ENCODE measurements at regions not wholly inside any gene's neighbourhood (a gene's known extent, or its start where the extent isn't known, plus 50 kb on each side); places are given as distances from the start of the nearest gene placed in this dataset.

DNA sequence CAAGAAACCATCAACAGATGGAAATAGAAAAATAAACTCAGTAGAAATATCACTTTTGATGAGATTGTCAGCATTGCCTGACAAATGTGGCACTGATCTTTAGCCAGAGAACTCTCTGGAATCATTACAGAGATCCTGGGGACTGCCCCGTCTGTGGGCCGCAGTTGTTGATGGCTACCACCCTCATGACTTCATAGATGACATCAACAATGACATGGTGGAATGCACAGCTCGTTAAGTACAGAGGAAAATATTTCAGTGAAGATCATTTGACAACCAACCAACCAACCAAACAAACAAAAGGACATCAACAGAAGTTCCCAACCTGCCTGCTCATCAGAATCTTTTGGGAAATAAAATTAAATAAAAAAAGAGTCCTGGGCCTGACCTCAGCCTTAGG lies 132.6 kb downstream of the UCHL1 start:
- no peak for FAIRE-seq
- no peaks in the 10 kb centered on the region for H3K9me3 ChIP-seq (ENCODE audit: control insufficient read depth in 2 of 2, insufficient read depth in 1 of 2, low read depth in 1 of 2, low read length in 1 of 2)
- 70 to 83% (median 79%) methylated on average over 3 of the region's 3 CpGs for WGBS, 3 donors
- DNase-seq: no peak
- H3K4me1 ChIP-seq (ENCODE audit: control insufficient read depth in 3 of 3, insufficient read depth in 2 of 3, low read depth in 1 of 3, low read length in 2 of 3): no peaks in the 10 kb centered on the region
- no peak overlapping the region for H3K27ac ChIP-seq (ENCODE audit: low read depth in 1 of 3, low read length in 2 of 3)
- no peaks in the 10 kb centered on the region for H3K27me3 ChIP-seq (ENCODE audit: control insufficient read depth in 3 of 3, insufficient read depth in 3 of 3, low read length in 3 of 3)
- H3K4me3 ChIP-seq (ENCODE audit: low read depth in 1 of 3, low read length in 3 of 3): no peak overlapping the region
- H3K36me3 ChIP-seq (ENCODE audit: control insufficient read depth in 3 of 3, insufficient read depth in 2 of 3, low read depth in 1 of 3, low read length in 3 of 3): no peaks in the 10 kb centered on the region

DNA sequence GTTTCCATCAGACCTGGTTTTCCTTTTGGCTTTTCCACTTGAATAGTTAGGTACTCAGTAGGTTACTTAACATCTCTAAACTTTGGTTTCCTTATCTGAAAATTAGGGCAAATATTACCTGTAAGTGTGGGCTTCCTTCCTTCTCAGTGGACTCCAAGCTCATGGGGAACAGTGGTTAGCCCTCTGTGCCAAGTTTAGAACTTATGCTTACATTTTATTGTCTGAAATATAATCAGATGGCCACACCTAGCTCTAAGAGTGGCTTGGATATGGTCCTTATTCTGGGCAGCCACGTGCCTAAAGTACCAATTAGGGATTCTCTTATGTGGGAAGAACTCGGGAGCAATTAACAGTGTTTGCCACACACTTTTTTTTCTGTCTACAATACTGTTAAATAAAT lies 133.9 kb downstream of the UCHL1 start:
- FAIRE-seq (no peak), DNase-seq (no peak)
- Histone ChIP-seq H3K9me3 (ENCODE audit: control insufficient read depth in 2 of 2, insufficient read depth in 1 of 2, low read depth in 1 of 2, low read length in 1 of 2) (no peaks in the 10 kb centered on the region), H3K27ac (ENCODE audit: low read depth in 1 of 3, low read length in 2 of 3) (no peak overlapping the region), H3K4me1 (ENCODE audit: control insufficient read depth in 3 of 3, insufficient read depth in 2 of 3, low read depth in 1 of 3, low read length in 2 of 3) (no peaks in the 10 kb centered on the region), H3K27me3 (ENCODE audit: control insufficient read depth in 3 of 3, insufficient read depth in 3 of 3, low read length in 3 of 3) (no peaks in the 10 kb centered on the region), H3K4me3 (ENCODE audit: low read depth in 1 of 3, low read length in 3 of 3) (no peak overlapping the region), H3K36me3 (ENCODE audit: control insufficient read depth in 3 of 3, insufficient read depth in 2 of 3, low read depth in 1 of 3, low read length in 3 of 3) (no peaks in the 10 kb centered on the region)
- WGBS, 3 donors: 24 to 63% (median 37%) methylated on average over 2 of the region's 2 CpGs

DNA sequence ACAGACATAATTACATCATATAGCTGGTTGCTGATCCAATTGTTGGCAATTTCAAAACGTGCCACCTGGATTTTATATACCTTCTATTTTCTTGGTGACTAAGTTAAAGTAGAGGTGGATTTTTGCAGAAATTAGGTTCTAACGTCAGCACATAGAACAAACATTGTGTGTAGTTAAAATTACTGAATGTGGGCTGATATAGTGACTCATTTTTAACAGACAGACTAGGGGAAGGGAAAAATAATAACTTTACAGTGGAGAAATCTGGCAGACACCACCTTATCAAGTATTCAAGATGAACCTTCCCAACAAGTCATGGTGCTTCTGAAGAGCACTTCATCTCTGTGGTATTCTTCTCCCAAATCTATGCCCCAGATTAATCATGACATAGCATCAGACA lies 134.5 kb downstream of the UCHL1 start:
- Histone ChIP-seq H3K36me3 (ENCODE audit: control insufficient read depth in 3 of 3, insufficient read depth in 2 of 3, low read depth in 1 of 3, low read length in 3 of 3) (no peaks in the 10 kb centered on the region), H3K9me3 (ENCODE audit: control insufficient read depth in 2 of 2, insufficient read depth in 1 of 2, low read depth in 1 of 2, low read length in 1 of 2) (no peaks in the 10 kb centered on the region), H3K27ac (ENCODE audit: low read depth in 1 of 3, low read length in 2 of 3) (no peak overlapping the region), H3K4me3 (ENCODE audit: low read depth in 1 of 3, low read length in 3 of 3) (no peak overlapping the region), H3K4me1 (ENCODE audit: control insufficient read depth in 3 of 3, insufficient read depth in 2 of 3, low read depth in 1 of 3, low read length in 2 of 3) (no peaks in the 10 kb centered on the region), H3K27me3 (ENCODE audit: control insufficient read depth in 3 of 3, insufficient read depth in 3 of 3, low read length in 3 of 3) (no peaks in the 10 kb centered on the region)
- no peak for FAIRE-seq
- DNase-seq: no peak
- 76 to 89% (median 76%) methylated on average over 2 of the region's 2 CpGs for WGBS, 3 donors

DNA sequence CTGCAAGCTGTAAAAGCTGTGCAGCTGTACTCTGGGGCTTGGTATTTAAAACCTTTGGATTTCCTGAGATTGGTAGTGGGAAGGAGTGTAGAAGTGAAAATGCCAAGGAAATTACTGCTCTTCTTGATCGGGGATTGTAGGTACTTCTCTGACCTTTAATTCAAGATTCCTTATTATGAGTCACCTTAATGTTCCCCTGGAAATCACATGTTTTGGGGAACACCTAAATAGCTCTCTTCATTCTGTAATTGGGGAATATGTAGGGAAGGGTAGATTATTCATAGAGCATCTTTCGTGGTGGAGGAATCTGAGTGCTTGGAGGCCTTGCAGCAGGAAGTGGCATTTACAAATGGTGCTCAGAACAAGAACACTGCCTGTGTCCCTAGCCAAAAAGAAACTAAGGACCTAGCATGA lies 137.8 kb downstream of the UCHL1 start:
- Histone ChIP-seq H3K36me3 (ENCODE audit: control insufficient read depth in 3 of 3, insufficient read depth in 2 of 3, low read depth in 1 of 3, low read length in 3 of 3) (no peaks in the 10 kb centered on the region), H3K27ac (ENCODE audit: low read depth in 1 of 3, low read length in 2 of 3) (no peak overlapping the region), H3K27me3 (ENCODE audit: control insufficient read depth in 3 of 3, insufficient read depth in 3 of 3, low read length in 3 of 3) (no peaks in the 10 kb centered on the region), H3K4me1 (ENCODE audit: control insufficient read depth in 3 of 3, insufficient read depth in 2 of 3, low read depth in 1 of 3, low read length in 2 of 3) (no peaks in the 10 kb centered on the region), H3K9me3 (ENCODE audit: control insufficient read depth in 2 of 2, insufficient read depth in 1 of 2, low read depth in 1 of 2, low read length in 1 of 2) (no peaks in the 10 kb centered on the region), H3K4me3 (ENCODE audit: low read depth in 1 of 3, low read length in 3 of 3) (no peak overlapping the region)
- DNase-seq (no peak), FAIRE-seq (no peak)
- 66 to 76% (median 68%) methylated on average over 2 of the region's 2 CpGs for WGBS, 3 donors

DNA sequence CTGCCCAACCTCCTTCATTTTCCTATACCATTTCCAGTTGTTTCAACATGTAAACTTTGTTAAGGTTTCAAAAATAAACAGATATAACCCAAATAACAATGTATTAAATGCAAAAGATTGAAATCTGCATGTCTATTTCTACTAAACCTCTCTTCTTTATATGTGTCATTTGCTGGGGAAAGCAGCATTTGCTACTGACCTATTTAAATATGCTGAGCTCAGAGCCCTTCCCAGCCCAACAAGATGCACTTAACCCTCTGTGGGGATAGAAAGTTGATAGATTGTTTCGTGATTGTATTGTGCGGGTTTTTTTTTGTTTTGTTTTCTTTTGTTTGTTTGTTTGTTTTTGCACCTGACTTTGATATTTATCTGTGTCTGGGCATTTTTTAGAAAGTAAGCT lies 139.5 kb downstream of the UCHL1 start:
- Histone ChIP-seq H3K36me3 (ENCODE audit: control insufficient read depth in 3 of 3, insufficient read depth in 2 of 3, low read depth in 1 of 3, low read length in 3 of 3) (no peaks in the 10 kb centered on the region), H3K4me3 (ENCODE audit: low read depth in 1 of 3, low read length in 3 of 3) (no peak overlapping the region), H3K27me3 (ENCODE audit: control insufficient read depth in 3 of 3, insufficient read depth in 3 of 3, low read length in 3 of 3) (no peaks in the 10 kb centered on the region), H3K27ac (ENCODE audit: low read depth in 1 of 3, low read length in 2 of 3) (no peak overlapping the region), H3K4me1 (ENCODE audit: control insufficient read depth in 3 of 3, insufficient read depth in 2 of 3, low read depth in 1 of 3, low read length in 2 of 3) (no peaks in the 10 kb centered on the region), H3K9me3 (ENCODE audit: control insufficient read depth in 2 of 2, insufficient read depth in 1 of 2, low read depth in 1 of 2, low read length in 1 of 2) (no peaks in the 10 kb centered on the region)
- FAIRE-seq (no peak), DNase-seq (no peak)
- 80 to 83% (median 82%) methylated on average over 2 of the region's 2 CpGs for WGBS, 3 donors

DNA sequence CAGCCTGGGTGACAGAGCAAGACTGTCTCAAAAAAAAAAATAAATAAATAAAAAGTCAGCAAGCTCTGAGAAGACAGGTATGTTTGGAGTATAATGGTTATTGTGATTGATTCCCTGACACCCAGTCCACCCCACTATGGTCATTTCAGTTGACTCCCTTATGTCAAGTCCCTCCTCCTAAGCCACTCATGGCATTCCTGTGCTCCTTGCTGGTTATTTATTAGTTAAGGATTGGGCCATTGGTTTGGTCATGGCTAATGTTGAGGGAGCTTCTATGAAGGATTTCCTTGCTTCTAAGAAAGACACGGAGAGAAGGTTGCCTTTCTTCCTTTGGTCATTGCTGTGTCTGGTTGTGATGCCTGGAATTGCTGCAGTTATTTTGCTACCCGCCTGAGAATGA lies 140.1 kb downstream of the UCHL1 start:
- WGBS, 3 donors: 66 to 82% (median 81%) methylated on average over 2 of the region's 2 CpGs
- H3K4me1 ChIP-seq (ENCODE audit: control insufficient read depth in 3 of 3, insufficient read depth in 2 of 3, low read depth in 1 of 3, low read length in 2 of 3): no peaks in the 10 kb centered on the region
- H3K27ac ChIP-seq (ENCODE audit: low read depth in 1 of 3, low read length in 2 of 3): no peak overlapping the region
- no peaks in the 10 kb centered on the region for H3K27me3 ChIP-seq (ENCODE audit: control insufficient read depth in 3 of 3, insufficient read depth in 3 of 3, low read length in 3 of 3)
- H3K36me3 ChIP-seq (ENCODE audit: control insufficient read depth in 3 of 3, insufficient read depth in 2 of 3, low read depth in 1 of 3, low read length in 3 of 3): no peaks in the 10 kb centered on the region
- H3K9me3 ChIP-seq (ENCODE audit: control insufficient read depth in 2 of 2, insufficient read depth in 1 of 2, low read depth in 1 of 2, low read length in 1 of 2): no peaks in the 10 kb centered on the region
- FAIRE-seq: no peak
- DNase-seq: no peak
- H3K4me3 ChIP-seq (ENCODE audit: low read depth in 1 of 3, low read length in 3 of 3): no peak overlapping the region

DNA sequence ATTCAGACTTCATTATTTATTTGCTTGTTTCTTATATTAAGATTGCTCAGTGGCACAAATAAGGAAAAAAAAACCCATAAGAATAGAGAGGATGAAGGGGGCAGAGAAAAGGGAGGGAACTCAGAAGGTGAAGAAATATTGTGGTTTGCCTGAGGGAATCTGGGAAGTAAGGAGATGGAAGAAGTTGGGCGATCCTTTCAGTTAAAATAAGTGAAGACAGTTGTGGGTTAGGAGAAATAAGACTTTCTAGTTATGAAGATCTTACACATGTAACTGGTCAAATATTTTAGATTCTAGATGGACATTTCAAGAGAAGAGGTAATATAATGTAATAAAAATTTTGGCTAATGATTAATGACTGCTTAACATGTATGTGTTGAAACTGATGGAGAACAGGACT lies 138.7 kb upstream of the LIMCH1 start:
- Histone ChIP-seq H3K9me3 (ENCODE audit: control insufficient read depth in 2 of 2, insufficient read depth in 1 of 2, low read depth in 1 of 2, low read length in 1 of 2) (no peaks in the 10 kb centered on the region), H3K36me3 (ENCODE audit: control insufficient read depth in 3 of 3, insufficient read depth in 2 of 3, low read depth in 1 of 3, low read length in 3 of 3) (no peaks in the 10 kb centered on the region), H3K27ac (ENCODE audit: low read depth in 1 of 3, low read length in 2 of 3) (no peak overlapping the region), H3K4me1 (ENCODE audit: control insufficient read depth in 3 of 3, insufficient read depth in 2 of 3, low read depth in 1 of 3, low read length in 2 of 3) (no peaks in the 10 kb centered on the region), H3K4me3 (ENCODE audit: low read depth in 1 of 3, low read length in 3 of 3) (no peak overlapping the region), H3K27me3 (ENCODE audit: control insufficient read depth in 3 of 3, insufficient read depth in 3 of 3, low read length in 3 of 3) (no peaks in the 10 kb centered on the region)
- WGBS, 3 donors: 84 to 88% (median 86%) methylated on average over 1 of the region's 1 CpG
- no peak for FAIRE-seq
- no peak for DNase-seq

DNA sequence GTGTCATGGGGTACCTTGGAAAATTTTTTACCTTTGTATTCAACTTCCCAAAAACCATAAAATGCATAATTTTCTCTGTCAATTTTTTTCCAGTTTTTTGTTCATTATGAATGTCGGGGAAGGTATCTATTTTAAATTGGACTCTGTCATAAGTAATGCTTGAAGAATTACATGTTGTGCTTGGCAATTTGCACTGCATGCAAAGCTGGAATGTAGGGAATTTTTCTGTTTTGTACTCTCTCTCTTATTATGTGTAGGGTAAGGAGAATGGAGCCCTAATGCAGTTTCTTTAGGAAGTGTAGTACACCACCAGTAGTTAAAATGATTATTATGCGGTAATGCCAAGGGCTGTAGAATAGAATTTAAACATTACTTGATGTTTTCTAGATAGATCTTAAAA lies 137.7 kb upstream of the LIMCH1 start:
- FAIRE-seq: no peak

DNA sequence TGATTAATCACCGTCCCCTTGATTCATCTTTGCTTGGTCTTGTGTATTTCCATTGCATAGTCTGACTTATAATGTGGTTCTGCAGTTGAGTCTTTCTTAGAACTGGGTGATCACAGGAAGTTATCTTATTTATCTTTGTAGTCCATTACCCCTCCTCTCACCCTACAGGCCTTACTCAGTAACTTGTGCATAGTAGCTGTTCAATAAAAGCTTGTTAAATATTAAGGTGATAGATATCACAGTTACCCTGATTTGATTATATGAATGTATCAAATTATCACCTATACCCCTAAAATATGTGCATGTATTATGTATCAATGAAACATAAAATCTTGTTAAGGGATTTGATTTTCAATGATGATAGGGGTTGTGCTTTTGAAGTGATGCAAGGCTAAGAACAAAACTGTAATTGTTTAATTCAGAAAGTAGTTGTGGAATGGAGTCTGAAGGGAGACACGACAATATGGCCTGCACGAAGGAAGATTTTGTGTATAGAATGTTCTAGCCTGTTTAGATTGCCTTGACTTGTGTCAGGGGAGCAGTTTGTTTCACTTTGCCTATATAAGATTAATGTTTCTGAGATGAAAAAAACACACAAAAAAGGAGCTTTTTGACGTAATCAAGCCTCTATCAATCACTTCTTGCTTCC lies 132.4 kb upstream of the LIMCH1 start:
- Histone ChIP-seq H3K4me3 (ENCODE audit: low read depth in 1 of 3, low read length in 3 of 3) (no peak overlapping the region), H3K9me3 (ENCODE audit: control insufficient read depth in 2 of 2, insufficient read depth in 1 of 2, low read depth in 1 of 2, low read length in 1 of 2) (no peaks in the 10 kb centered on the region), H3K36me3 (ENCODE audit: control insufficient read depth in 3 of 3, insufficient read depth in 2 of 3, low read depth in 1 of 3, low read length in 3 of 3) (no peaks in the 10 kb centered on the region), H3K4me1 (ENCODE audit: control insufficient read depth in 3 of 3, insufficient read depth in 2 of 3, low read depth in 1 of 3, low read length in 2 of 3) (no peaks in the 10 kb centered on the region), H3K27me3 (ENCODE audit: control insufficient read depth in 3 of 3, insufficient read depth in 3 of 3, low read length in 3 of 3) (no peaks in the 10 kb centered on the region), H3K27ac (ENCODE audit: low read depth in 1 of 3, low read length in 2 of 3) (no peak overlapping the region)
- FAIRE-seq (no peak), DNase-seq (no peak)
- WGBS, 3 donors: 67 to 74% (median 73%) methylated on average over 4 of the region's 4 CpGs

More for the DNA sequence above, 137.7 kb upstream of the LIMCH1 start:
- Histone ChIP-seq H3K27me3 (ENCODE audit: control insufficient read depth in 3 of 3, insufficient read depth in 3 of 3, low read length in 3 of 3) (no peaks in the 10 kb centered on the region), H3K4me1 (ENCODE audit: control insufficient read depth in 3 of 3, insufficient read depth in 2 of 3, low read depth in 1 of 3, low read length in 2 of 3) (no peaks in the 10 kb centered on the region), H3K9me3 (ENCODE audit: control insufficient read depth in 2 of 2, insufficient read depth in 1 of 2, low read depth in 1 of 2, low read length in 1 of 2) (no peaks in the 10 kb centered on the region), H3K4me3 (ENCODE audit: low read depth in 1 of 3, low read length in 3 of 3) (no peak overlapping the region), H3K36me3 (ENCODE audit: control insufficient read depth in 3 of 3, insufficient read depth in 2 of 3, low read depth in 1 of 3, low read length in 3 of 3) (no peaks in the 10 kb centered on the region), H3K27ac (ENCODE audit: low read depth in 1 of 3, low read length in 2 of 3) (no peak overlapping the region)
- no peak for DNase-seq
- WGBS, 3 donors: 86 to 93% (median 90%) methylated on average over 2 of the region's 2 CpGs
